Germinal center (tissue), 1 donor: ENCODE measurements at regions not wholly inside any gene's neighbourhood (a gene's known extent, or its start where the extent isn't known, plus 50 kb on each side); places are given as distances from the start of the nearest gene placed in this dataset.

Source experiments
- DNase-seq: peaks from one replicate; pipeline ENCODE4 v3.0.0; 2012; ENCODE audit warnings: mixed read lengths, low spot score

DNA sequence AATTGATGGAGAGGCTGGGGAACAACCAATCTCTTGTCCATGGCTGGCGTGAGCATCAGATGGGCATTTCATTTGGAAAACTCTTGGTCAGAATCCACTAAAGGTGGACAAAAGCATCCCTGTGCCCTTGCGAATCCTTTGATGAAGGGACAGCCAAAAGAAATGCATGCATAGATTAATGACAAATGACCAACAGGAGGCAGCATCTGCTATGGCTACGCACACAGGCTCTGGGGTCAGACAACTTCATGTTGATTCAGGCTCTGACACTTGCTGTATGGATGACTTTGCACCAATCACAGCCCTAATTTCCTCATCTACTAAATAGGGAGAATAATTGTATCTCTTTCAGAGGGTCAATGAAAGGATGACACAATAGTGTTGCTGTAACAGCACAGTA, 117.5 kb downstream of the ASCL4 start:
- DNase-seq: no peak

DNA sequence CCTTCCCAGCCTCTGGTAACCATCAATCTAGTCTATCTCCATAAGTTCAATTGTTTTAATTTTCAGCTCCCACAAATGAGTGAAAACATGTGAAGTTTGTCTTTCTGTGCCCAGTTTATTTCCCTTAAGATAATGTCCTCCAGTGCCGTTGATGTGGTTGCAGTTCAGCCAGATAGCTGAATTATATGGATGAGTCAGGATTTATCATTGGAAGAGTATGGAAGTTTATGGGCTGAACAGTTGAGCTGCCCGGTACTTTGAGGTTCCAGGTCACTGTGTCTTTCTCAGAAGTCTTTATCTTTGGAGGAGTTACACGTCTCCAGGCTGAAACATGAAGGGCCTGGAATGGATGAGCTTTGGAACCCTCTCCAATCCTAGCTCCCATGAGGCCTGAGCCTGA, 120.1 kb downstream of the ASCL4 start:
- no peak for DNase-seq

DNA sequence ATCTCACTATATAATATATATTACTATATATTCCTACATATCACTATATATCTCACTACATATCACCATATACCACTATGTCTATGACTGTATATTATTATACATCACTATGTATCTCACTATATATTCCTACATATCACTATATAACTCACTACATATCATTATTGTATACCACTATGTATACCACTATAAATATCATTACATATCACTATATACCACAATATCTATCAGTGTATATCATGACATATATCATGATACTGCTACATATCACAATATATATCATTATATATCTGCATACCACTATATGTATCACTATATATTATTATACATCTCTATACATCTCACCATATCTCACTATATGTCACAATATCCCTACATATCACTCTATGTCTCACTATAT, 121.5 kb downstream of the ASCL4 start:
- DNase-seq: no peak

DNA sequence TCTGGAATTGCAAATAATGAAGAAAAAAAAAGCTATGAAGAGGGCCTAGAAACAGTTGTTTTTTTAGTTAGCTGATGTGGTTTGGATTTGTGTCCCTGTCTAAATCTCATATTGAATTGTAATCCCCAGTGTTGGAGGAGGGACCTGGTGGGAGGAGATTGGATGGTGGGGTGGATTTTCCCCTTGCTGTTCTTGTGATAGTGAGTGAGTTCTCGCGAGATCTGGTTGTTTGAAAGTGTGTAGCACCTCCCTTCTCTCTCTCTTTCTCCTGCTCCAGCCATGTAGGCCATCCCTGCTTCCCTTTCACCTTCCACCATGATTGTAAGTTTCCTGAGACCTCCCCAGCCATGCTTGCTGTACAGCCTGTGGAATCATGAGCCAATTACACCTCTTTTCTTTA, 126.1 kb downstream of the ASCL4 start:
- DNase-seq: no peak

DNA sequence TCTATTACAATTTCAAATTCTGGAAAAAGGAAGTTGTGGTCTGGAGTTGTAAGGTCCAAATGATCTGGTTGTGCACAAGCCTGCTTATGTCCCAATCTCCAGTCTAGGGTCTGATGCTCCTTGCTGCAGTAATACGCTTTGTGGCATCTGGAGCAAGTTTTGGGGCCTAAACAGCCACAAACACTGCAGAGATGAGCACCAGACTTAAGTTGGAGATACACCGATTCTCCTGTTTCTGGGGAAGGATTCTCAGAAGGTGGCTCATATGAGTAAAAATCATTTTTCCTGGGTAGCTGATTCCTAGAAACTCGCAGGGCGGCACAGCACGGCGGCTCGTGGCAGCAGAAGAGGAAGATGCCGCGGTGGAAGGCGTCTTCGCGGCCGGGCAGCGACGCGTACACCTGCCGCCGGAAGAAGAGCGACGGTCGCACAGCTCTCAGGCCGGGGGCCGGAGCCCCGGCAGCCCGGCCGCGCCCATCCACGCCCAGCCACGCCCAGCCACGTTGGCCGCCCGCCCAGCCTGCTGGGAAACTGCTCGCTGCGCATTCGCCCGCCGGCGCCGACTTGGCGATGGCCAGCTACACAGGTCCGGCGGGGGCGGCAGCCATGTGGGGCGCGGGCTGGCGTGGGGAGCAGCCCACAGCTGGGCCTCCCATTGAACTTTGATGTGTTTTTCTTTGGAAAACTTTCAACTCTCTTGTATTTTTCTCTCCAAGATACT, 129.0 kb downstream of the ASCL4 start:
- DNase-seq: peak; percentile 74

DNA sequence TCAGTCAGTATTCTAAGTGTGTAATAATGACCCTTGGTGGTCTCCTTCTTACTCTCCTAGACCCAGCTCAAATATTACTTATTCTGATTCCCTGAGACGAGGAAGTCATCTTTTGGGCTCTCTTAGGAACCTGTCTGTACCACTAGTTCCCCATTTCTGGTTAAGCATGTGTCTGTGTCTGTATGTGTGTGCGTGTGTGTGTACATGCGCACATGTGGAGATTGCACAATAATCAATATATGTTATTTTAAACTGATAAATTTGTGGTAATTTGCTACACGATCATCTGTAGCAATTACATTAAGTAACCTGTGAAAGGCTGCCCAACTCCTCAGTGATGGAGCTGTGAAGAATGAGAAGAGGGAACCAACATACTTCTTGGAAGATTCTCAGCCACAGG, 132.2 kb downstream of the ASCL4 start:
- no peak for DNase-seq

DNA sequence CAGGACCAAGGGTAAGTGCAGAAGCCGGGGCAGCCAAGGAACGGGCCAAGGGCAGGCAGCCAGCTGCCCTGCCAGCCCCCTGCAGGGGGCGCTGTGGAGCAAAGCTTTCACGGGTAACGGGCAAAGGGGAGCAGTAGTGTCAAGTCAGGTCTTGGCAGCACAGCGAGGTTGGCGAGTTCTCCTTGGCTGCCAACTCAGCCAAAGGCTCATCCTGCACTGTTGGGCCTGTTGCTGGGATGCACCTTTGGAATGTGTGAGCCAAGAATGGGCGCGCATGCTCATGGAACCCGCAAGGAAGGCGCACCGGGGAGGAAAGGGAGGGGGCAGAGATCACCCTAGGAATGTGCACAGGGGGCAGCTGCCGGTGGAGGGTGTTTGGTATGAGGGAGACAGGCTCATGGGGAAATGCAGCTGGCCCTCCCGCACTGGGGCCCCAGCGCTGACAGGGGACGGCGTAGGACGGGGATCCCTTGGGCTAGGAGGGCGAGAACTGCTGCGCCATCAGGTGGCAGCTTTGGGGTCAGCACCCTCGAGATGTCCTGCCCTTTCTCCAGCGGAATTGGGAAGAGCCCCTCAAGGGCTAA, 138.0 kb downstream of the ASCL4 start:
- DNase-seq: peak; percentile 73

DNA sequence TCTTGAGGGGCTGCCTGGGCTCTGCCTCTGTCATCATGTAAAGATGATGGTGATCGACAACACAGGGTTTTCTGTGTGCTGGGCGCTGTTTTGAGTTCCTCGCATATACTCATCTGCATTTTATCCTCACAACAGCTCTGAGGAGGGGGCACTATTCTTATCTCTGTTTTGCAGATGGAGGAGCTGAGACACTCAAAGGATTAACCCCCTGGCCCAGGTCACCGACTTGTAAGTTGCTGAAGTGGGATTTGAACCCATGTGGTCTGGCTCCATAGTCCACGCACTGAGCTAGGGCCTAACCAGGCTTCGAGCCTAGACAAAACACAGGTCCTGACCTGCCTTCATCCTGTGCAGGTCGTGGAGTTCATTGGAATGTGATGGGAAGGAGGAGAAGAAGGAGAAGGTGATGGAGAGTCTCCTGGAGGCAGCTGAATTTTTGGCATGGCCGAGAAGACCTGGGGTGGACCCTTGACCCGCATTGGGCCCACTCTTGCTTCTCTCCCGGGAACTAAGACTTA, 140.0 kb downstream of the ASCL4 start:
- DNase-seq: no peak

DNA sequence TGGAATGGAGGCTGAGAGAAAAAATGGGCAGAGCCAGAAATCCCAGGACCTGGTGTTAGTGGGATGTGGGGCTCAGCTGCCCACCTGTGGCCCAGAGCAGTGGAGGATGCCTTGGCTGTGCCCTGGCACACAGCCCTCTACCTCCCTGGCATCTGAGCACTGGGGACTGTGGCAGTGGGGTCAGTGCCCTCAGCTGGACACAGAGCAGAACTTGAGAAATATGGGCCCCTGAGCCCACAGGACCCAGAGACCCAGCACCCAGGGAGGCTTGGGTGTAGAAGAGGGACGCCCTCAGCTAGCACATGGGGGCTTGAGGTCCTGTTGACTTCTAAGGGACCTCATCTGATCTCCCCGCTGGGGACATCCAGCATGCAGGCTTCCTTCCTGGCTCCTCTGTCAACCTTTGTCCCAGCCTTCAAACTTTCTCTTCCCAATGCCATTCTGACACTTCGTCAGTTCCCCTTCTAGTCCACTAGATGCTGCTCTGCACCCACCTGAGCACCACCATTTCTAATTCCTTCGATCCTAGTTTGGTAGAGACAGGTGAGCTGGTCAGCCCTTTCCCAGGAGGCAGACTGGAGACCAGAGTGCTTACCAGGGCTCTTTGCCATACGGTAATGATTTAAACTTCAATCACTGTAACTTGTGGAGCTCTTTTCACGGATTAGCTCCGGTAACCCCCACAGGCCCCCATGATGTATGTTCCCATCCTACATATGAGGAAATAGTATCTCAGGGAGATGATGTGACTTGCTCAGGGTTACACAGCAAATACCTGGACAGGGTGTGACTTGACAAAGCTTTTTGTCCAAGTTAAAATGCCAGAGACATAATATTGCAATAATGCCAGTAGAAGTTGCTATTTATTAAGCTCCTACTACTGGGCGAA, 143.7 kb downstream of the ASCL4 start:
- DNase-seq: peak; percentile 15

DNA sequence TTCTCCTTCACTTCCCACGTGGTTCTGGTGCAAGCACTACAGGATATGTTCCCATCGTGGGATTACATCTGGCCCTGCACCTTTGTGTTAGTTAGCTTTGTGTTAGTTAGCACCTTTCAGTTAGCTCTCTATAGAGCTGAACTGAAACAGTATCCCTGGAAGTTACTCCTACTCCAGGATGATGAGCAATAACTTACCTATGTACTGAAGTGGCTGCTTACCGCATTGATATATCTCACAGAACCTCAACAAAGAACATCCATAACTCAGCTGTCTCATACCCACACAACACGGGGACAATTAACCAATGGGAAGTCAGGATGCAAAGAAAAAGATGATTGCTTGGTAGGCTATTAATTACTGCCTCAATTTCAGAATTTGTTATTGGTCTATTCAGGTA, 146.6 kb downstream of the ASCL4 start:
- DNase-seq: no peak

DNA sequence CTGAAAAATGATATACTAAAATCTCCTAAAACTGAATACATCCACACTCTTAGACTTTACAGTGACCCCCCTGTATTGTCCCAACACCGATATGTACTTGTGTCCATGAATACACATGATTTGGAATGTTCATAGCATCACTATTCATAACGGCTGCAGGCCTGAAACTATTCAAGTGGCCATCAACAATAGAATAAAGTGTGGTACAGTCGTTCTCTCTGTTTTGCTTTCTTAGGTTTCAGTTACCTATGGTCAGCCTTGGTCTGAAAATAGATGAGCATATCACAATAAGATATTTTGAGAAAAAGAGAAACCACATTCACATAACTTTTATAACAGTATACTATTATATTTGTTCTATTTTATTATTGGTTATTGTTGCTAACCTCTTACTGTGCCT, 150.6 kb downstream of the ASCL4 start:
- no peak for DNase-seq

DNA sequence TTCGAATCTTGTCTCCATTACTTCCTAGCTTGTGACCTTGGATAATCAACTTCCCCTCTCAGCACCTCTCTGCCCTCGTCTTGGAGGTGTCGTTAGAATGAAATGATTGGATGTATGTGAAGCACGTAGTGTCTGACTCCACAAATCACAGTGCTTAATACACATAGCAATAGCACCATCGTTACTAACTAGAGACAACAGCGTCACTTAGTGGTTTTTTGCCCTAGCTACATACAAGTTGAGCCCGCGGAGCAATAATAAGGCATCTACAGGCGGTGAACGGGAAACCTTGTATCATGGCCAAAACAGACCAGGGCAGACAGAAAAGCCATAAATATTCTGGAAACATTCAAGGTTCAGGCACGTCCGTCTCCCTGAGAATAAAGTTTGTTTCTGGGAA, 154.9 kb downstream of the ASCL4 start:
- DNase-seq: peak; percentile 9

DNA sequence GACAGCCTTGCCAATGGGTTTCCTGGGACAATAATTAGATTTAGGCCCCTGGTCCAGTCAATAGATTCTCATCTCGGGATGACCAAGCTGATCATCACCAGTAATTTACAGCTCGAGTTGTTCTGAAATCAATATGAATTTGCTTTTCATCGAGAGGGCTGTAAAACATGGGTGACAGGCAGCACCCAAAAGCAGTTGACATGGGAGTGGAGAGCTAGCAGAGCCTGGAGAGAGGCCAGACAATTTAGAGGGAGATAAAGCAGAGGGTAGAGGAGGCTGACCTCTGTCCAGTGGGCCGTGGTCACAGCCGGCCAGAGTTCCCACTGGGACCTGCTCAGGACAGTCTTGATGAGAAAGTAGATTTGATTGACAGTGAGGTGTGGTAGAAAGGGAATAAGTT, 157.3 kb downstream of the ASCL4 start:
- DNase-seq: no peak

DNA sequence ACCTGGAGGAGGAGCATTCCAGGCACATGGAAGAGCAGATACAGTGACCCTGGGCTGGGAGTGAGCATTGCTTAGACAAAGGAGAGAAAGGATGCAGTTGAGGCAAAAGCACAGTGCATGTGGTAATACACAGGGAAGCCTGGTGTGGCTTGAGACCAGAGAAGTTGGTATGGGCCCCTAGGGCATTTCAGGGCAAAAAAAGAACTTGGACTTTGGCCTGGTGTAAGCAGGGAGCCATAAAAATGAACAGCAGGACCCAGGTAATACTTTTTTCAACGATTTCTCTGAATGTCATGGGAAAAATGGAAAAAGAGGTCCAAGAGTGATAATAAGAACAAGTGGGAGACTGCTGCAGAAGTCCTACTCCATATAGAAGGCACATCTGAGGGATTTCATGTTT, 163.9 kb downstream of the ASCL4 start:
- no peak for DNase-seq

DNA sequence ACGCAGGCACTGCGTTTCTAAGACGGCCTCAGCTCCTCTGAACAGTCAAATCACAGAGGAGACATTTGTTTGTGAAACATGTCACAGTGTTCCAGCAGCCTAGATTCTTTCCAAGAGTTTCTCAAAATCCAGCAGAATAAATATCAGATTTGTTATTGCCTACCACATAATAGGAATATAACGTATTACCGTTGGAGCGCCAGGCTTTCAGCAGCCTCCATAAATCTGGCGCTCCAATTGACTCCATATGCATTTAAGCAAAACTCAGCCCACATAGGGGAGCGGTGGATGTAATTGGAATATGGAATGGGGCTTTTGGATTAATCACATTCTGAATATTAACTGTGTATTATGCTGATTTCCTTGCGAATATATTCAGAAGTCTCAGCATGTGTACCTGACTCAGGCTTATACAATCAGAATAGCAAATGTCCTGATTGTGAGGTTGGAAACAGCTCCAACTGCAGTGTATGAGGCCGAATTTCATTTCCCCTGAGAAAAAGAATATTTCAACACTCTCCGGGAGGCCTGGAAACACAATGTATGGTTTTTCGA, 174.0 kb downstream of the ASCL4 start:
- no peak for DNase-seq

DNA sequence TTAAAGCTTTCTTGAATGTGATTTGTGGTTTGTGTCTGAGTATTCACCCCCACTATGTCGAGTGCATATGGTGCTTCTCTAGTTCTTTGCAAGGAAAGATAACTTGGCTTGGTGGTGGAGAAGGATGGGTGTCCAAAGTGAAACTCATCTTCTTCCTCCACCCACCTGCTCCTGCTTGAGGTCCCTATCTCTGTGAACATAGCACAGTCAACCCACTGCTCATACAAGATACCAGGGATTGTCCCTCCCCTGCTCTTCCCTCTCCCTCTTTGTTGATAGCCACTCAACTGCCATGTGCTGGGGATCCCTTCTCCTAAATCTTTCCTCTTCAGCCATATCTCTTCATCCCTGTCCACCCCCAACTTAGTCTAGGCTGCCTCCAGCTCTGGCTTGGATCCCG, 176.5 kb downstream of the ASCL4 start:
- DNase-seq: no peak

DNA sequence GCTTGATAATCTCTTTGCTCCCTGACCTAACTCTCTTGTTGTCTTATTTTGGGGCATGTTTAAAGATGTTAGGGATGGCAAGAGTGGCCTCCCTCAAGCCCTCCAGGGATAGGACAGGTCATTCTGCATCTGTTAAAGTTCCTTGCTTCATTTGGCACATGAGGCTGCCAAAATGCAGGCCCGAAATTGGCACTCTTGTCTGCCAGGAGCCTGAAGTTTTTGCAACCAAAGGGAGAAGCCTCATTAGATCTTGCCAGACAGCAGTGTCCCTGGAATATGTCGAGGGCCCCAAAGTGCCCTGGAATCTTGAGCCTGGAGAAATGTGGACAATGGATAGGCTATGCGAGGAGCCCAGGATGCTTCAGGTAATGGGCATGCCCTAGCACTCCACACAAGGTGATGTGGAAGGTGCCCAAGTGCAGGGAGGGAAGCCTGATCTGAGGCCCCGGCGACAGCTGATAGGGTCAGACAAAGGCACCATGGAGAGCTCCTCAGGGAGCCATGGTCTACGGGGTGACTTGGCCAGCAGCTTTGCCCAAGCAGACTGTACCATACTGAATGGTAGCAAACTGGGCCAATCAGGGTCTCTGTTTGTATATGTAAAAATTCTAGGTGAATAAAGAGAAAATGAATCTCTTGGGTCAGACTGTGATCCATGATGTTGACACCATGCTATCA, 173.0 kb upstream of the WSCD2 start:
- no peak for DNase-seq

DNA sequence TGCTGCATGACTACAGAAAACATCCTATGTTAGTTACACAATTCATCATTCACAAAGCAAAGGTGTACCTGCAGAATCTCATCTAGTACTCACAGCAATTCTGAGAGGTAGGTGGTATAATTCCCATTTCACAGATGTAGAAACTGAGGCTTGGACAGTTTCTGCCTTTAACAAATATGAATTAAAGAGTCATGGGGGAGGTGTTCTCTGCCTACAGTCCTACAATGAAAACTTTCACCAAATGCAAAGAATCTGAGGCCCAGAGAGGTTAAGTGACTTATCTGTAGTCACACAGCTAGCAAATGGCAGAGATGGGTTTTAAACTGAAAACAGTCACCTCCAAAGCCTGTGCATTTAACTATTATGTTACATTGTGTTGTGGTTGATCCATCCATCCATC, 171.6 kb upstream of the WSCD2 start:
- DNase-seq: no peak

DNA sequence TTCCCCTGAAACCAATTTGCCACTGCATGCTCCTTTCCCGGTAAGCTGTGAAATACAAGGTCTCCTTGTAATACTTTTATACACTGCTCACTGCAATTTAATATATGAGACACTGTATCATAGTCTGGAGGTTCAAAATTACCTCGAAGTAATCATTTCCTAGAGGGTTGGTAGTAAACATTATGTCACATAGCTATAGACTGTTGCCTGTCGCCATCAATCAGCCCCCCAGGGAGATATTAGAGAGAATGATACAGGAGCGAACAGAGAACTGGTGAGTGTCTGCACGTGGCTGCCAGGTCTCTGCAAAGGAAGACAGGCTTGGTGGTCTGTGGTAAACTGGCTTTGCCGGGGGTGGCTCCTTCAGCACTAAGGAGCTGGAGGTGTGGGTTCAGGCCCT, 165.5 kb upstream of the WSCD2 start:
- DNase-seq: no peak

DNA sequence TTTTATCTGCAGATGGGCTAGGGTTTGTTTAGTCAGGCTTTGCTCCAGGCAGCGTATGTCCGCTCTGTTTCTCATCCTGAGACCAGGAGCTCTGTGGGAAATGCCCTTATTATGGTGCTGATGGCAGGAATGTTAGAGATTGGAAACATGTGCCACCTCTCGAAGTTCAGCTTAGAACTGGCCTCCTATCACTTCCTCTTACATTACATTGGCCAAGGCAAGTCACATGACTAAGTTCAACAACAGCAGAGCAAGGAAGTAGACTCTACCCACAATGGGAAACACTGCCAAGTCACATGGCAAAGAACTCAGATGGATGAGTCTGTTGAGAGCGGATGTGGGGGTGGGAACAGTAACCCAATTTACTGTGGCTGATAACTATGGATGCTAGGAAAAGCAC, 161.9 kb upstream of the WSCD2 start:
- no peak for DNase-seq

DNA sequence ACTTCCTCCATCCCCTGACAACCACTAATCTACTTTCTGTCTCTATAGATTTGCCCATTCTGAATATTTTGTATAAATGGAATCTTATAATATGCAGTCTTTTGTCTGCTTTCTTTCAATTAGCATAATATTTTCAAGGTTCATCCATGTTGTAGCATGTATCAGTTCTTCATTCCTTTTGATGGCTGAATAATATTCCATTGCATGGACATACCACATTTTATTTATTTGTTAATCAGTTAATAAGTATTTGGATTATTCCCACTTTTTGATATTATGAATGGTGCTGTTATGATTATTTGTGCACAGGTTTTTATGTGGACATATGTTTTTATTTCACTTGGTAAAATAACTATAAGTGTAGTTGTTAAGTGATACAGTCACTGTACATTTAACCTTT, 155.1 kb upstream of the WSCD2 start:
- DNase-seq: no peak

DNA sequence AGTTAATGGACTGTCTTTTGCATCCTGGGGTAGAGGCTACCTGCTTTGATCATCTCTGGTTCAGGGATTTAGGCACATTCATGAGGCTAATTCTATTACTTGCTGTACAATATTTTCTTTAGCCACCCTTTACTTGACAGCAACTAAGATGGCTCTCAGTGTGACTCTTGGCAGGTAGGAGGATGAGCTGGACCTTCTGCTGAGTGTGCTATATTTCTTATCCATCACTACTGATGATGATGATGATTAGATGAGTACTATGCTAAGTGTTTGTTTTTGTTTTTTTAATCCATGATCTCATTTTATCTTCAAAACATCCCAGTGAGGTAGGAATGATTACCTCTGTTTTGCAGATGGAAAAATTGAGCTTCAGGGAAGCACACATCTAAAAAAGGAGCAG, 152.8 kb upstream of the WSCD2 start:
- no peak for DNase-seq
